H9 (cell line): ENCODE measurements at regions not wholly inside any gene's neighbourhood (a gene's known extent, or its start where the extent isn't known, plus 50 kb on each side); places are given as distances from the start of the nearest gene placed in this dataset.
"Not testable (repeated sequence)": the region's sequence is repeated elsewhere in the genome, so short reads cannot be mapped to it uniquely, and the experiment has no call there.

Source experiments
- DNase-seq: peaks from one replicate; pipeline ENCODE4 v3.0.0-alpha.2; 2017
- H2AFZ ChIP-seq: one replicate; pipeline ENCODE4 v1.6.1; 2013; ENCODE audit warnings: mild to moderate bottlenecking, low read length, control low read depth, moderate library complexity
- H2AK5ac ChIP-seq: 2 replicates; pipeline ENCODE4 v1.6.1; 2013; ENCODE audit warnings: low read length, control low read depth, mixed read lengths; ENCODE audit not compliant: insufficient read length
- H2BK120ac ChIP-seq: one replicate; pipeline ENCODE4 v1.6.1; 2013; ENCODE audit warnings: low read depth, mild to moderate bottlenecking, low read length, control low read depth, inconsistent platforms; ENCODE audit not compliant: poor library complexity, severe bottlenecking
- H2BK12ac ChIP-seq: 2 replicates; pipeline ENCODE4 v1.6.1; 2013; ENCODE audit warnings: low read length, control low read depth, mixed read lengths, low read depth; ENCODE audit not compliant: insufficient read length
- H2BK15ac ChIP-seq: 2 replicates; pipeline ENCODE4 v1.6.1; 2013; ENCODE audit warnings: low read depth, low read length, control low read depth
- H2BK20ac ChIP-seq: one replicate; pipeline ENCODE4 v1.6.1; 2013; ENCODE audit warnings: low read depth, mild to moderate bottlenecking, low read length, control low read depth, inconsistent platforms; ENCODE audit not compliant: poor library complexity, severe bottlenecking
- H2BK5ac ChIP-seq: 2 replicates; pipeline ENCODE4 v1.6.1; 2013; ENCODE audit warnings: low read length, control low read depth, mixed read lengths; ENCODE audit not compliant: insufficient read length
- H3K14ac ChIP-seq: 2 replicates; pipeline ENCODE4 v1.6.1; 2013; ENCODE audit warnings: low read length, control low read depth; ENCODE audit not compliant: insufficient read depth
- H3K18ac ChIP-seq: 2 replicates; pipeline ENCODE4 v1.6.1; 2013; ENCODE audit warnings: low read depth, mild to moderate bottlenecking, mixed read lengths, low read length, control low read depth; ENCODE audit not compliant: insufficient read length
- H3K23ac ChIP-seq: 2 replicates; pipeline ENCODE4 v1.6.1; 2013; ENCODE audit warnings: low read length, control low read depth, mixed read lengths, low read depth; ENCODE audit not compliant: insufficient read length
- H3K23me2 ChIP-seq: 2 replicates; pipeline ENCODE4 v1.6.1; 2013; ENCODE audit warnings: low read depth, mild to moderate bottlenecking, mixed read lengths, low read length, control low read depth; ENCODE audit not compliant: insufficient read length, poor library complexity, severe bottlenecking
- H3K27ac ChIP-seq: 2 replicates; pipeline ENCODE4 v1.5.1; 2013; ENCODE audit warnings: low read length, control low read depth, mixed read lengths, low read depth; ENCODE audit not compliant: insufficient read length
- H3K27me3 ChIP-seq: 2 replicates; pipeline ENCODE4 v1.6.1; 2013; ENCODE audit warnings: low read length, control low read depth, inconsistent platforms; ENCODE audit not compliant: insufficient read depth
- H3K4ac ChIP-seq: 2 replicates; pipeline ENCODE4 v1.6.1; 2013; ENCODE audit warnings: low read depth, mild to moderate bottlenecking, control low read depth, inconsistent platforms, low read length, moderate library complexity
- H3K4me1 ChIP-seq: 2 replicates; pipeline ENCODE4 v1.6.1; 2013; ENCODE audit warnings: low read length, control low read depth, inconsistent platforms; ENCODE audit not compliant: insufficient read depth
- H3K4me2 ChIP-seq: 2 replicates; pipeline ENCODE4 v1.6.1; 2013; ENCODE audit warnings: low read length, control low read depth, mixed read lengths; ENCODE audit not compliant: insufficient read length, insufficient read depth
- H3K56ac ChIP-seq: 2 replicates; pipeline ENCODE4 v1.6.1; 2013; ENCODE audit warnings: low read depth, mild to moderate bottlenecking, mixed read lengths, low read length, control low read depth; ENCODE audit not compliant: insufficient read length
- H3K79me1 ChIP-seq: 2 replicates; pipeline ENCODE4 v1.6.1; 2013; ENCODE audit warnings: low read depth, mild to moderate bottlenecking, moderate library complexity, low read length, control low read depth, inconsistent platforms; ENCODE audit not compliant: insufficient read depth, poor library complexity, severe bottlenecking
- H3K79me2 ChIP-seq: 2 replicates; pipeline ENCODE4 v1.6.1; 2013; ENCODE audit warnings: low read length, control low read depth, inconsistent platforms; ENCODE audit not compliant: insufficient read depth
- H3K9ac ChIP-seq: 2 replicates; pipeline ENCODE4 v1.6.1; 2013; ENCODE audit warnings: low read length, control low read depth, mixed read lengths; ENCODE audit not compliant: insufficient read length; ENCODE audit errors: extremely low read depth
- H3K9me3 ChIP-seq: one replicate; pipeline ENCODE4 v1.6.1; 2013; ENCODE audit warnings: low read depth, low read length, inconsistent platforms; ENCODE audit not compliant: control insufficient read depth
- H3T11ph ChIP-seq: one replicate; pipeline ENCODE4 v1.6.1; 2013; ENCODE audit warnings: mild to moderate bottlenecking, low read length, control low read depth, inconsistent platforms
- H4K20me1 ChIP-seq: one replicate; pipeline ENCODE4 v1.6.1; 2013; ENCODE audit not compliant: control insufficient read depth, insufficient read length, insufficient read depth
- H4K5ac ChIP-seq: 2 replicates; pipeline ENCODE4 v1.6.1; 2013; ENCODE audit warnings: low read depth, mild to moderate bottlenecking, mixed read lengths, low read length, control low read depth; ENCODE audit not compliant: insufficient read length
- H4K8ac ChIP-seq: replicated peaks from 2 replicates; pipeline ENCODE4 v1.6.1; 2013; ENCODE audit warnings: low read length, control low read depth, mixed read lengths, low read depth; ENCODE audit not compliant: insufficient read length
- H4K91ac ChIP-seq: 2 replicates; pipeline ENCODE4 v1.6.1; 2013; ENCODE audit warnings: low read depth, mild to moderate bottlenecking, moderate library complexity, mixed read lengths, low read length, control low read depth; ENCODE audit not compliant: insufficient read length
- H3K27ac Mint-ChIP-seq, 3 experiments: 2 replicates in 2 of 3; 3 replicates in 1 of 3; pipeline ENCODE4 v1.8.0; 2020 to 2021; ENCODE audit warnings: mixed read lengths in 3 of 3, mild to moderate bottlenecking in 1 of 3, moderate library complexity in 1 of 3
- H3K27me3 Mint-ChIP-seq: 2 replicates; pipeline ENCODE4 v1.8.0; 2021; ENCODE audit warnings: low read depth, mild to moderate bottlenecking, moderate library complexity, mixed read lengths
- H3K36me3 Mint-ChIP-seq, 3 experiments: 2 replicates in 2 of 3; 3 replicates in 1 of 3; pipeline ENCODE4 v1.8.0; 2020 to 2021; ENCODE audit warnings: low read depth in 3 of 3, mixed read lengths in 3 of 3; ENCODE audit not compliant: insufficient read depth in 1 of 3
- H3K4me1 Mint-ChIP-seq, 2 experiments: 2 replicates each; pipeline ENCODE4 v1.8.0; 2020; ENCODE audit warnings: mixed read lengths in 2 of 2
- H3K4me3 Mint-ChIP-seq, 2 experiments: 2 replicates in 1 of 2; 3 replicates in 1 of 2; pipeline ENCODE4 v1.8.0; 2020 to 2021; ENCODE audit warnings: mild to moderate bottlenecking in 2 of 2, mixed read lengths in 2 of 2, moderate library complexity in 1 of 2
- H3K9me3 Mint-ChIP-seq, 2 experiments: 2 replicates in 1 of 2; 3 replicates in 1 of 2; pipeline ENCODE4 v1.8.0; 2020; ENCODE audit warnings: mild to moderate bottlenecking in 2 of 2, mixed read lengths in 2 of 2, moderate library complexity in 1 of 2
- CTCF ChIP-seq: fragments of 200-600 bp; sonication (generic); conservative IDR thresholded peaks from 3 replicates; pipeline ENCODE4 v1.8.0; 2021; ENCODE audit warnings: antibody characterized with exemption, mild to moderate bottlenecking
- WGBS: extraction: QIAGEN DNeasy Blood & Tissue Kit; methylation state at CpG from one replicate; pipeline ENCODE4 v1.1.7; 2013; ENCODE audit warnings: missing lambda C conversion rate, low lambda C conversion rate, mixed read lengths; ENCODE audit not compliant: insufficient read length; ENCODE audit errors: extremely low coverage; 5-methylcytosine and 5-hydroxymethylcytosine counted together

DNA sequence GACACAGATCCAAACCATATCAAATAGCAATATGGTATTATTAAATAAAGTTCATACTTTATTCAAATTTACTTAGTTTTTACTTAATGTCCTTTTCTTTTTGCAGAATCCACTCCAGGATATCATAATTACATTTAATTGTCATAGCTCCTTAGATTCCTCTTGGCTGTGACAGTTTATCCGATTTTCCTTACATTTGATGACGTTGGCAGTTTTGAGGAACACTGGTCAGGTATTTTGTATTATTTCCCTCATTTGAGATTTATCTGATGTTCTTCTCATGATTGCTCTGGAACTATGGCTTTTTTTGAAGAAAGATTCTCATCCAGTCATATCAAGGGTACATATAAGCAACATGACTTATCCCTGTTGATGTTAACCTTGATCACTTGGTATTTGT lies 198.3 kb upstream of the STAC start:
- no peaks in the 10 kb centered on the region for H4K20me1 ChIP-seq
- no peaks in the 10 kb centered on the region; a peak in 1 of 5 replicates for H3K9me3 Mint-ChIP-seq
- no peak overlapping the region for H4K91ac ChIP-seq
- H3K9ac ChIP-seq, result no peak overlapping the region
- H3K79me2 ChIP-seq, result no peaks in the 10 kb centered on the region
- H3K18ac ChIP-seq, result no peak overlapping the region
- no peaks in the 10 kb centered on the region for H3K23me2 ChIP-seq
- H2BK5ac ChIP-seq, result no peak overlapping the region
- no peak for TF ChIP-seq CTCF
- no peak overlapping the region for H2BK20ac ChIP-seq
- H3K23ac ChIP-seq, result no peak overlapping the region
- H3K36me3 Mint-ChIP-seq, result no peaks in the 10 kb centered on the region
- H3T11ph ChIP-seq, result no peak overlapping the region
- H3K4me2 ChIP-seq, result no peak overlapping the region
- H3K4me3 Mint-ChIP-seq, result no peak overlapping the region
- no peak overlapping the region for H3K27ac Mint-ChIP-seq
- no peaks in the 10 kb centered on the region for H3K79me1 ChIP-seq
- no peak overlapping the region for H2AFZ ChIP-seq
- no peak overlapping the region for H2BK12ac ChIP-seq
- H3K27ac ChIP-seq, result no peak overlapping the region
- H3K4ac ChIP-seq, result no peak overlapping the region
- H3K27me3 Mint-ChIP-seq, result no peaks in the 10 kb centered on the region
- H2BK120ac ChIP-seq, result no peak overlapping the region
- no peaks in the 10 kb centered on the region for H3K27me3 ChIP-seq
- no peak overlapping the region for H2AK5ac ChIP-seq
- H3K14ac ChIP-seq, result no peak overlapping the region
- no CpG with 5 or more reads among the region's 2 CpGs for WGBS
- no peak overlapping the region for H2BK15ac ChIP-seq
- peaks cover 8% of the 10 kb centered on the region; the same call in 1 of the 2 replicates for H3K4me1 ChIP-seq
- no peaks in the 10 kb centered on the region for H3K9me3 ChIP-seq
- DNase-seq, result no peak
- H3K4me1 Mint-ChIP-seq, result peaks cover 10 to 11% of the 10 kb centered on the region in 2 experiments
- no peak overlapping the region for H4K5ac ChIP-seq
- H3K56ac ChIP-seq, result no peak overlapping the region
- H4K8ac ChIP-seq, result no peak overlapping the region

DNA sequence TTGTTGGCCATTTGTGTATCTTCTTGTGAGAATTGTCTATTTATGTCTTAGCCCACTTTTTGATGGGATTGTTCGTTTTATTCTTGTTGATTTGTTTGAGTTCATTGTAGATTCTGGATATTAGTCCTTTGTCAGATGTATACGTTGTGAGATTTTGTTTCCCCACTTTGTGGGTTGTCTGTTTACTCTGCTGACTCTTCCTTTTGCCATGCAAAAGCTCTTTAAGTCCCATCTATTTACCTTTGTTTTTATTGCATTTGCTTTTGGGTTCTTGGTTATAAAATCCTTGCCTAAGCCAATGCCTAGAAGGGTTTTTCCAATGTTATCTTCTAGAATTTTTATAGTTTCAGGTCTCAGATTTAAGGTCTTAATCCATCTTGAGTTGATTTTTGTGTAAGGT lies 193.1 kb upstream of the STAC start:
- not testable (repeated sequence) for H3K18ac ChIP-seq, H2AFZ ChIP-seq, H3K4ac ChIP-seq, H3K23ac ChIP-seq, H3T11ph ChIP-seq, H4K5ac ChIP-seq, H3K27ac Mint-ChIP-seq, H3K9me3 Mint-ChIP-seq, H3K9me3 ChIP-seq, H3K79me2 ChIP-seq, H2AK5ac ChIP-seq, H3K79me1 ChIP-seq, H3K27ac ChIP-seq, H3K23me2 ChIP-seq, H3K4me1 ChIP-seq, H2BK5ac ChIP-seq, H2BK20ac ChIP-seq, H2BK15ac ChIP-seq, H4K91ac ChIP-seq, H3K56ac ChIP-seq, H3K4me3 Mint-ChIP-seq, H3K14ac ChIP-seq, H3K27me3 ChIP-seq, H3K36me3 Mint-ChIP-seq, H4K8ac ChIP-seq, H2BK120ac ChIP-seq, H2BK12ac ChIP-seq, H4K20me1 ChIP-seq, H3K9ac ChIP-seq, DNase-seq, H3K4me1 Mint-ChIP-seq, H3K27me3 Mint-ChIP-seq, H3K4me2 ChIP-seq
- no CpG with 5 or more reads among the region's 2 CpGs for WGBS
